Common myeloid progenitor, CD34-positive (primary cell): ENCODE measurements at regions not wholly inside any gene's neighbourhood (a gene's known extent, or its start where the extent isn't known, plus 50 kb on each side); places are given as distances from the start of the nearest gene placed in this dataset.

Experiments used
- CTCF ChIA-PET: fragments of 350-600 bp; sonication (Branson Sonifier 250); formaldehyde crosslinking; loops from one replicate; lab custom pipeline; 2021; ENCODE audit warnings: antibody characterized with exemption; lab: Charles Lee
- POLR2A ChIA-PET: fragments of 350-600 bp; sonication (Branson Sonifier 250); formaldehyde crosslinking; loops from one replicate; lab custom pipeline; 2021; ENCODE audit warnings: antibody characterized with exemption; lab: Charles Lee
- DNase-seq, 3 donors: peaks; one replicate each; pipeline versions ENCODE4 v3.0.0 to v3.0.0-alpha.2; 2013
- H3K27ac ChIP-seq, 2 experiments: 1 replicate in 1 of 2; 2 replicates in 1 of 2; pipeline ENCODE4 v1.7.0; 2013; ENCODE audit warnings: inconsistent platforms in 2 of 2, low read length in 2 of 2, mild to moderate bottlenecking in 2 of 2, low read depth in 1 of 2, moderate library complexity in 1 of 2; ENCODE audit not compliant: severe bottlenecking in 2 of 2, insufficient read depth in 1 of 2, poor library complexity in 1 of 2
- H3K27me3 ChIP-seq, 5 experiments: replicated peaks in 2 of 5; 1 replicate in 3 of 5; 2 replicates in 2 of 5; pipeline versions ENCODE4 v1.6.1 to v1.7.0; 2013; ENCODE audit warnings: low read length in 4 of 5, mild to moderate bottlenecking in 2 of 5, moderate library complexity in 2 of 5, inconsistent platforms in 1 of 5; ENCODE audit not compliant: insufficient read depth in 5 of 5, control insufficient read depth in 4 of 5
- H3K36me3 ChIP-seq, 4 experiments: 1 replicate in 2 of 4; 2 replicates in 2 of 4; pipeline versions ENCODE4 v1.6.1 to v1.7.0; 2013; ENCODE audit warnings: low read length in 3 of 4, control low read depth in 1 of 4, mild to moderate bottlenecking in 1 of 4; ENCODE audit not compliant: control insufficient read depth in 4 of 4, insufficient read depth in 4 of 4
- H3K4me1 ChIP-seq, 4 experiments: 1 replicate in 3 of 4; 2 replicates in 1 of 4; pipeline versions ENCODE4 v1.6.1 to v1.7.1; 2013; ENCODE audit warnings: low read length in 3 of 4, mild to moderate bottlenecking in 3 of 4, control low read depth in 1 of 4, inconsistent platforms in 1 of 4, moderate library complexity in 1 of 4; ENCODE audit not compliant: control insufficient read depth in 4 of 4, insufficient read depth in 4 of 4; ENCODE audit errors: control extremely low read depth in 1 of 4
- H3K4me3 ChIP-seq, 7 experiments: 1 replicate in 4 of 7; 2 replicates in 3 of 7; pipeline versions ENCODE4 v1.5.1 to v1.7.0; 2013; ENCODE audit warnings: mild to moderate bottlenecking in 7 of 7, low read length in 6 of 7, moderate library complexity in 6 of 7, inconsistent platforms in 2 of 7, low read depth in 2 of 7, control low read depth in 1 of 7; ENCODE audit not compliant: insufficient read depth in 4 of 7, control insufficient read depth in 1 of 7; ENCODE audit errors: extremely low read depth in 1 of 7
- H3K9me3 ChIP-seq, 5 experiments: 1 replicate in 4 of 5; 2 replicates in 1 of 5; pipeline versions ENCODE4 v1.6.1 to v1.7.1; 2013; ENCODE audit warnings: low read length in 4 of 5, mild to moderate bottlenecking in 2 of 5, inconsistent platforms in 1 of 5, low read depth in 1 of 5, moderate library complexity in 1 of 5; ENCODE audit not compliant: control insufficient read depth in 4 of 5, insufficient read depth in 2 of 5; ENCODE audit errors: control extremely low read depth in 1 of 5
- WGBS: methylation state at CpG from one replicate; pipeline ENCODE4 v1.1.5; 2013; ENCODE audit not compliant: insufficient coverage; 5-methylcytosine and 5-hydroxymethylcytosine counted together

DNA sequence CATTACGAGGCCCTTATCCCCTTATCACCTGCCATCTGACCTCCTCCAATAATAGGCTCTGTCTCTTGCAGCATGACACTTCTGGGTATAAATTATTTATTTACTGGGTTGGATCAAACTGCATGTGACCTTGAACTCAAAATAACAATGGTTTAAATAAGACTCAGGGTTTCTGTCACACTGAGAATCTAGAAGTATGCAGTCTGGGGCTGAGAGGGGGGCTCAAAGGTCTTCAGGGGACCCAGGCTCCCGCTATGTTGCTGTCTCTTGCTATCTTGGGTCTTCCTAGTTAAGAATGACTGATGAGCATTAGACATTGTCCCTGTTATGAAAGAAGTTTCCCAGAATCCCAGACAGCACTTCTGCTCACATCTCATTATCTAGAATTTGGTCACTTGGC is 133.5 kb downstream of the URB2 start:
- Histone ChIP-seq H3K27me3 (no peaks in the 10 kb centered on the region), H3K36me3 (no peaks in the 10 kb centered on the region), H3K4me1 (peaks cover 0 to under 1% (median 0%) of the 10 kb centered on the region in 4 experiments), H3K27ac (no peak overlapping the region), H3K9me3 (peaks cover 0 to 6% (median 0%) of the 10 kb centered on the region in 5 experiments), H3K4me3 (no peak overlapping the region)
- POLR2A ChIA-PET: no interaction called here
- WGBS: 83% methylated on average over 1 of the region's 2 CpGs
- CTCF ChIA-PET: no interaction called here
- DNase-seq: no peak

DNA sequence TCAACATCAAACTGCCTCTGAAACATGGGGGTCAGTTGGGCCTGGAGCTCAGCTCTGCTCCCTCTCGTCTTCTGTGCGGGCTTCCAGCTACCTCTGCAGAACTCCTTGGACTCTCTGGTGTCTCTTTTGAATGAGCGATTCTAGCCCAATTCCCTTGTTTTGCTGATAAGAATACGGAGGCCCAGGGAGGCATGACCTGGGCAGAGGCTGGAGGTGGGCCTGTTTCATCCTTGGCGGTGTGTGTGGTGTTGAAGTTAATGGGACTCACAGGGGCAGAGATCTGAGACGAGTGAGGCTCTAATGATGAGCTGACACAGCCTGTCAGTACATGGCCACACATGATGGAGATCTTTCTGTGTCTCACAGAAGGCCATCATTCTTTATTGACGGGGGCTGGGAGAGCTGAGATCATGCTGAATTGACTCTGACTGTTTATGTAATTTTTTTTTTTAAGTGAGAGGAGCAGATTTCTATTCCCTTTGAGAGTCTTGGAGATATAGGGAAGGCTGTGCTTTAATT is 134.5 kb downstream of the URB2 start:
- no peaks in the 10 kb centered on the region for H3K4me1 ChIP-seq
- H3K9me3 ChIP-seq: peaks cover 0 to 6% (median 0%) of the 10 kb centered on the region in 5 experiments
- ChIA-PET POLR2A (interaction anchor here (0.6 kb wide), 1 partner anchor 9 kb away, joined by 3 read pairs; no protein-coding TSS in a partner anchor), CTCF (interaction anchor here (1.2 kb wide), 1 partner anchor 29 kb away, joined by 3 read pairs; no protein-coding TSS in a partner anchor)
- H3K27ac ChIP-seq: no peak overlapping the region
- WGBS: 99% methylated on average over 5 of the region's 7 CpGs
- H3K27me3 ChIP-seq: no peaks in the 10 kb centered on the region
- H3K36me3 ChIP-seq: no peaks in the 10 kb centered on the region
- DNase-seq: no peak
- H3K4me3 ChIP-seq: no peak overlapping the region

- H3K27ac ChIP-seq: no peak overlapping the region
- no peak for DNase-seq
- 87% methylated on average over 5 of the region's 5 CpGs for WGBS
- H3K9me3 ChIP-seq: peaks cover 0 to 2% (median 0%) of the 10 kb centered on the region in 5 experiments
- CTCF ChIA-PET: no interaction called here
- no peaks in the 10 kb centered on the region for H3K36me3 ChIP-seq
- H3K4me1 ChIP-seq: no peaks in the 10 kb centered on the region
- H3K4me3 ChIP-seq: no peak overlapping the region
- H3K27me3 ChIP-seq: peaks cover 0 to 4% (median 0%) of the 10 kb centered on the region in 5 experiments
- POLR2A ChIA-PET: no interaction called here
These were observed 136.8 kb downstream of the URB2 start for GRCh38 chr1:229762891-229763290.

- Histone ChIP-seq H3K27ac (no peak overlapping the region), H3K9me3 (peaks cover 0 to 2% (median 0%) of the 10 kb centered on the region in 5 experiments), H3K27me3 (peaks cover 0 to 6% (median 0%) of the 10 kb centered on the region in 5 experiments), H3K36me3 (no peaks in the 10 kb centered on the region), H3K4me3 (no peak overlapping the region), H3K4me1 (no peaks in the 10 kb centered on the region)
- ChIA-PET POLR2A (no interaction called here), CTCF (no interaction called here)
- DNase-seq: no peak
- 100% methylated on average over 2 of the region's 5 CpGs for WGBS
These were observed 142.2 kb downstream of the URB2 start for GRCh38 chr1:229768232-229768631.

DNA sequence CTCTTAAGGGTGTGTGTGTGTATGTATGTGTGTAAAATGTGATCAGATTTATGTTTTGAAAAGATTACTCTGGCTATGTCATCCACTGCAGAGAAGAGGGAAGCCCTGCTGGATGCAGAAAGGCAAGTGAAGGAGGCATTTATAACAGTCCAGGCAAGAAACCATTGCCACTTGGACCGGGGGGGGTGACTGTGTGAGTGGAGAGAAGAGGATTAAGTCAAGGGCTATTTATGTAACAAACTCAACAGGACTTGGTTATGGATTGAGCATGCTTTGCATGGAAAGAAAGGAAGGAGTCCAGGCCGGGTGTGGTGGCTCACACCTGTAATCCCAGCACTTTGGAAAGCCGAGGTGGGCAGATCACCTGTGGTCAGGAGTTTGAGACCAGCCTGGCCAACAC is 143.0 kb downstream of the URB2 start:
- no peaks in the 10 kb centered on the region for H3K4me1 ChIP-seq
- H3K27me3 ChIP-seq: peaks cover 0 to 9% (median 0%) of the 10 kb centered on the region in 5 experiments
- H3K9me3 ChIP-seq: peaks cover 0 to 2% (median 0%) of the 10 kb centered on the region in 5 experiments
- H3K36me3 ChIP-seq: no peaks in the 10 kb centered on the region
- H3K4me3 ChIP-seq: no peak overlapping the region
- no peak for DNase-seq
- POLR2A ChIA-PET: interaction anchor here (0.6 kb wide), 1 partner anchor 9 kb away, joined by 3 read pairs; no protein-coding TSS in a partner anchor
- no peak overlapping the region for H3K27ac ChIP-seq
- 97% methylated on average over 3 of the region's 3 CpGs for WGBS
- CTCF ChIA-PET: no interaction called here

DNA sequence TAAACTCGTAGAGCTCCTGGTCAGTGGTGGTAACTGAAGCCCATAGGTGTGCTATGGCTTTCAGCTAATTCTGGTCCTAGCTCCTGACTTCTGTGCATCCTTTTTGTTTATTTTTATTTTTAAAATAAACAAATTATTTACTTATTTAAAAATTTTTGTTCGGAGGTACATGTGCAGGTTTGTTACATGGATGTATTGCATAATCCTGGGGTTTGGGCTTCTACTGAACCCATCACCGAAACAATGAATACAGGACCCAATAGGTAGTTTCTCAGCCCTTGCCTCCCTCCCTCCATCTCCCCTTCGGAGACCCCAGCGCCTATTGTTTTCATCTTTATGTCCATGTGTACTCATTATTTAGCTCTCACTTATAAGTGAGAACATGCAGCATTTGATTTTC is 143.8 kb downstream of the URB2 start:
- H3K27me3 ChIP-seq: peaks cover 0 to 9% (median 0%) of the 10 kb centered on the region in 5 experiments
- no peak overlapping the region for H3K4me3 ChIP-seq
- POLR2A ChIA-PET: interaction anchor here (0.6 kb wide), 1 partner anchor 9 kb away, joined by 3 read pairs; no protein-coding TSS in a partner anchor
- no peaks in the 10 kb centered on the region for H3K36me3 ChIP-seq
- H3K9me3 ChIP-seq: peaks cover 0 to 2% (median 0%) of the 10 kb centered on the region in 5 experiments
- CTCF ChIA-PET: no interaction called here
- H3K27ac ChIP-seq: no peak overlapping the region
- no peak for DNase-seq
- WGBS: 100% methylated on average over 1 of the region's 5 CpGs
- H3K4me1 ChIP-seq: no peaks in the 10 kb centered on the region

DNA sequence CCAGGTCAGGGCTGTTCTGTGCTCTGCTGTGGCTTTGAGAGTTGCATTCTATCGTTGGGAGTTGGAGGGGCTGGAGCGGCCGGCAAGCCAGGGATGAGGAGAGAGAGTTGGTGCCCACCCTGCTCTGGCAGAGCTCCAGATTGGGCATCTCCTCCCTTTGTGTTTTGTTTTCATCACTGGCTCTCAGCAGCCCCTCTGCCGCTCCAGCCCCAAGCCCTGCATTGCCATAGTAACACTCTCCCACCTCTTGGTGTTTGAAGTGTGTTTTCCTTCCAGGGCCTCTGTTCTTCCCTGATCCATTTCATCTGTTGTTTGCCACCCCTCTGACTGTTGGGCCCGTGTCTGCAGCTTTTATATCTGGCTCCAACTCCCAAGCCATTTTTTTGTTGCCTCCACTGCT is 152.7 kb downstream of the URB2 start:
- POLR2A ChIA-PET: no interaction called here
- H3K36me3 ChIP-seq: no peaks in the 10 kb centered on the region
- H3K27me3 ChIP-seq: no peaks in the 10 kb centered on the region
- no peaks in the 10 kb centered on the region for H3K4me1 ChIP-seq
- H3K4me3 ChIP-seq: no peak overlapping the region
- no peaks in the 10 kb centered on the region for H3K9me3 ChIP-seq
- no peak overlapping the region for H3K27ac ChIP-seq
- CTCF ChIA-PET: no interaction called here
- 83% methylated on average over 5 of the region's 5 CpGs for WGBS
- DNase-seq: no peak
